Uterus (tissue), 3 donors: ENCODE measurements at regions not wholly inside any gene's neighbourhood (a gene's known extent, or its start where the extent isn't known, plus 50 kb on each side); places are given as distances from the start of the nearest gene placed in this dataset.

Source experiments
- DNase-seq, 2 donors: peaks; one replicate each; pipeline ENCODE4 v3.0.0-alpha.2; 2019 to 2020
- H3K27ac ChIP-seq, 2 donors: fragments of 200-600 bp; sonication (generic); 1 replicate in 1 of 2; 2 replicates in 1 of 2; pipeline ENCODE4 v1.5.1; 2016 to 2018
- H3K27me3 ChIP-seq, 2 donors: fragments of 200-600 bp; sonication (generic); one replicate each; pipeline ENCODE4 v1.5.1; 2018 to 2019; ENCODE audit warnings: control low read depth in 1 of 2
- H3K36me3 ChIP-seq, 2 donors: fragments of 200-600 bp; sonication (generic); one replicate each; pipeline ENCODE4 v1.5.1; 2019; ENCODE audit warnings: control low read depth in 1 of 2
- H3K4me1 ChIP-seq, 2 donors: fragments of 200-600 bp; sonication (generic); one replicate each; pipeline ENCODE4 v1.5.1; 2018 to 2019; ENCODE audit warnings: control low read depth in 1 of 2
- H3K4me3 ChIP-seq, 2 donors: fragments of 200-600 bp; sonication (generic); 1 replicate in 1 of 2; 2 replicates in 1 of 2; pipeline ENCODE4 v1.5.1; 2018 to 2019; ENCODE audit warnings: mild to moderate bottlenecking in 1 of 2
- H3K9me3 ChIP-seq, 2 donors: fragments of 200-600 bp; sonication (generic); one replicate each; pipeline ENCODE4 v1.5.1; 2019; ENCODE audit warnings: control low read depth in 1 of 2
- CTCF ChIP-seq, 4 experiments: fragments of 200-600 bp in 2 of 4; fragments of 450-650 bp in 2 of 4; sonication (generic) in 2 of 4; IDR thresholded peaks; one replicate each; pipeline ENCODE4 v1.5.1; 2016 to 2019; ENCODE audit warnings: antibody characterized with exemption in 4 of 4, mild to moderate bottlenecking in 2 of 4, moderate library complexity in 1 of 4
- POLR2A ChIP-seq, 2 donors: fragments of 450-650 bp; IDR thresholded peaks; one replicate each; pipeline ENCODE4 v1.6.1; 2016; ENCODE audit warnings: antibody characterized with exemption in 2 of 2, mild to moderate bottlenecking in 1 of 2, moderate library complexity in 1 of 2
- intact Hi-C: fragments of 100-400 bp; cut with DNase I; formaldehyde crosslinking; loops from one replicate; pipeline ENCODE4 v1.15.1; 2023; ENCODE audit warnings: low total_unique reads
- donor health status: DM: yes; HTN: yes; CAD: no.

GRCh38 chr6:21382821-21383449, 210.6 kb upstream of the SOX4 start:
- H3K4me1 ChIP-seq: no peaks in the 10 kb centered on the region
- no peaks in the 10 kb centered on the region for H3K27me3 ChIP-seq
- no peak overlapping the region for H3K4me3 ChIP-seq
- TF ChIP-seq CTCF (IDR thresholded peaks at IDR 0.05) (no peak), POLR2A (IDR thresholded peaks at IDR 0.05) (no peak)
- no peak for DNase-seq
- no peak overlapping the region for H3K27ac ChIP-seq
- intact Hi-C loops: no loop called here
- H3K36me3 ChIP-seq: no peaks in the 10 kb centered on the region
- H3K9me3 ChIP-seq: no peaks in the 10 kb centered on the region

- no peak overlapping the region for H3K4me3 ChIP-seq
- H3K9me3 ChIP-seq: no peaks in the 10 kb centered on the region
- intact Hi-C loops: no loop called here
- DNase-seq: no peak
- no peaks in the 10 kb centered on the region for H3K36me3 ChIP-seq
- H3K27me3 ChIP-seq: no peaks in the 10 kb centered on the region
- peak overlapping the region; percentile 75 to 88 for H3K27ac ChIP-seq
- no peak for TF ChIP-seq CTCF (IDR thresholded peaks at IDR 0.05)
- no peak for TF ChIP-seq POLR2A (IDR thresholded peaks at IDR 0.05)
- no peaks in the 10 kb centered on the region for H3K4me1 ChIP-seq
These were observed 210.0 kb upstream of the SOX4 start for GRCh38 chr6:21383450-21384085.

- intact Hi-C loops: no loop called here
- Histone ChIP-seq H3K27ac (peak overlapping the region; percentile 75 to 88), H3K4me3 (no peak overlapping the region), H3K4me1 (no peaks in the 10 kb centered on the region), H3K27me3 (no peaks in the 10 kb centered on the region), H3K36me3 (no peaks in the 10 kb centered on the region), H3K9me3 (no peaks in the 10 kb centered on the region)
- no peak for TF ChIP-seq CTCF (IDR thresholded peaks at IDR 0.05)
- TF ChIP-seq POLR2A (IDR thresholded peaks at IDR 0.05): no peak
- DNase-seq: no peak
These were observed 209.3 kb upstream of the SOX4 start for GRCh38 chr6:21384216-21384615.

- Histone ChIP-seq H3K9me3 (no peaks in the 10 kb centered on the region), H3K27ac (no peak overlapping the region), H3K4me1 (no peaks in the 10 kb centered on the region), H3K4me3 (no peak overlapping the region), H3K36me3 (no peaks in the 10 kb centered on the region), H3K27me3 (no peaks in the 10 kb centered on the region)
- intact Hi-C loops: no loop called here
- no peak for DNase-seq
- TF ChIP-seq POLR2A (IDR thresholded peaks at IDR 0.05) (no peak), CTCF (IDR thresholded peaks at IDR 0.05) (no peak)
These were observed 206.8 kb upstream of the SOX4 start for GRCh38 chr6:21386744-21387143.

GRCh38 chr6:21390532-21391213, 202.9 kb upstream of the SOX4 start:
- Histone ChIP-seq H3K4me1 (no peaks in the 10 kb centered on the region), H3K36me3 (no peaks in the 10 kb centered on the region), H3K9me3 (no peaks in the 10 kb centered on the region), H3K27ac (no peak overlapping the region), H3K27me3 (no peaks in the 10 kb centered on the region), H3K4me3 (no peak overlapping the region)
- no peak for DNase-seq
- intact Hi-C loops: no loop called here
- TF ChIP-seq POLR2A (IDR thresholded peaks at IDR 0.05) (no peak), CTCF (IDR thresholded peaks at IDR 0.05) (no peak)
